Neural progenitor cell (in vitro differentiated cells): ENCODE measurements at regions not wholly inside any gene's neighbourhood (a gene's known extent, or its start where the extent isn't known, plus 50 kb on each side); places are given as distances from the start of the nearest gene placed in this dataset.

Experiments
- DNase-seq: peaks from one replicate; pipeline ENCODE4 v3.0.0-alpha.2; 2016; ENCODE audit warnings: low spot score
- H2AFZ ChIP-seq: fragments of 200-600 bp; sonication (generic); replicated peaks from 2 replicates; pipeline ENCODE4 v1.6.1; 2016; ENCODE audit warnings: antibody characterized with exemption
- H3F3A ChIP-seq: fragments of 200-600 bp; sonication (generic); 2 replicates; pipeline ENCODE4 v1.6.1; 2016; ENCODE audit warnings: antibody characterized with exemption, low read depth
- H3K27ac ChIP-seq: fragments of 200-600 bp; sonication (generic); 2 replicates; pipeline ENCODE4 v1.5.1; 2016; ENCODE audit warnings: mild to moderate bottlenecking
- H3K27me3 ChIP-seq: fragments of 200-600 bp; sonication (generic); 2 replicates; pipeline ENCODE4 v1.6.1; 2016; ENCODE audit warnings: mild to moderate bottlenecking, moderate library complexity
- H3K36me3 ChIP-seq: fragments of 200-600 bp; sonication (generic); 2 replicates; pipeline ENCODE4 v1.5.1; 2016
- H3K4me1 ChIP-seq: fragments of 200-600 bp; sonication (generic); 2 replicates; pipeline ENCODE4 v1.6.1; 2016; ENCODE audit warnings: mixed run types
- H3K4me2 ChIP-seq: fragments of 200-600 bp; sonication (generic); 2 replicates; pipeline ENCODE4 v1.6.1; 2016
- H3K4me3 ChIP-seq: fragments of 200-600 bp; sonication (generic); 2 replicates; pipeline ENCODE4 v1.5.1; 2016
- H3K79me2 ChIP-seq: fragments of 200-600 bp; sonication (generic); 2 replicates; pipeline ENCODE4 v1.6.1; 2016; ENCODE audit warnings: low read depth
- H3K9ac ChIP-seq: fragments of 200-600 bp; sonication (generic); 2 replicates; pipeline ENCODE4 v1.6.1; 2016
- H3K9me3 ChIP-seq: fragments of 200-600 bp; sonication (generic); 2 replicates; pipeline ENCODE4 v1.5.1; 2016; ENCODE audit warnings: low read depth
- H4K20me1 ChIP-seq: fragments of 200-600 bp; sonication (generic); 2 replicates; pipeline ENCODE4 v1.6.1; 2016; ENCODE audit warnings: low read depth
- H3K27ac Mint-ChIP-seq: 3 replicates; pipeline ENCODE4 v1.8.0; 2021; ENCODE audit warnings: mixed read lengths
- H3K27me3 Mint-ChIP-seq: 2 replicates; pipeline ENCODE4 v1.8.0; 2022; ENCODE audit warnings: low read depth, mild to moderate bottlenecking, inconsistent platforms, moderate library complexity, mixed read lengths; ENCODE audit not compliant: insufficient read depth
- H3K36me3 Mint-ChIP-seq: 3 replicates; pipeline ENCODE4 v1.8.0; 2021; ENCODE audit warnings: mixed read lengths
- H3K4me1 Mint-ChIP-seq: 3 replicates; pipeline ENCODE4 v1.8.0; 2021; ENCODE audit warnings: mixed read lengths
- H3K4me3 Mint-ChIP-seq: 3 replicates; pipeline ENCODE4 v1.8.0; 2021; ENCODE audit warnings: mild to moderate bottlenecking, moderate library complexity, mixed read lengths
- H3K9me3 Mint-ChIP-seq: 3 replicates; pipeline ENCODE4 v1.8.0; 2020; ENCODE audit warnings: mixed read lengths
- CTCF ChIP-seq: fragments of 200-600 bp; sonication (generic); IDR thresholded peaks from 2 replicates; pipeline ENCODE4 v1.5.1; 2017; ENCODE audit warnings: antibody characterized with exemption, mild to moderate bottlenecking
- EZH2 ChIP-seq: fragments of 200-600 bp; sonication (generic); IDR thresholded peaks from 2 replicates; pipeline ENCODE4 v1.6.1; 2017; ENCODE audit warnings: antibody characterized with exemption, mild to moderate bottlenecking, moderate library complexity
- EZH2phosphoT487 ChIP-seq: fragments of 200-600 bp; sonication (generic); IDR thresholded peaks from 2 replicates; pipeline ENCODE4 v1.6.1; 2017; ENCODE audit warnings: antibody characterized with exemption

GRCh38 chr11:91173701-91174100 is 950.9 kb upstream of the CHORDC1 start:
- Histone ChIP-seq H3K36me3 (no peaks in the 10 kb centered on the region), H3K9ac (no peak overlapping the region), H3K4me3 (no peak overlapping the region), H3K4me2 (no peak overlapping the region), H2AFZ (no peak overlapping the region), H3K79me2 (no peaks in the 10 kb centered on the region), H3K27me3 (no peaks in the 10 kb centered on the region), H3K4me1 (no peaks in the 10 kb centered on the region), H4K20me1 (no peaks in the 10 kb centered on the region), H3K9me3 (no peaks in the 10 kb centered on the region), H3K27ac (no peak overlapping the region), H3F3A (no peaks in the 10 kb centered on the region)
- no peak for TF ChIP-seq CTCF
- no peak for TF ChIP-seq EZH2phosphoT487
- TF ChIP-seq EZH2, result no peak
- no peaks in the 10 kb centered on the region for H3K27me3 Mint-ChIP-seq
- no peaks in the 10 kb centered on the region for H3K36me3 Mint-ChIP-seq
- H3K4me1 Mint-ChIP-seq, result peaks cover 4% of the 10 kb centered on the region
- H3K9me3 Mint-ChIP-seq, result no peaks in the 10 kb centered on the region
- no peak for DNase-seq
- H3K4me3 Mint-ChIP-seq, result no peak overlapping the region
- H3K27ac Mint-ChIP-seq, result no peak overlapping the region

GRCh38 chr11:91170711-91171110 is 947.9 kb upstream of the CHORDC1 start:
- Mint-ChIP-seq H3K9me3 (no peaks in the 10 kb centered on the region), H3K27me3 (no peaks in the 10 kb centered on the region), H3K27ac (no peak overlapping the region), H3K4me1 (peaks cover 4% of the 10 kb centered on the region), H3K36me3 (no peaks in the 10 kb centered on the region), H3K4me3 (no peak overlapping the region)
- no peak overlapping the region for H3K4me3 ChIP-seq
- H3F3A ChIP-seq, result no peaks in the 10 kb centered on the region
- H3K36me3 ChIP-seq, result no peaks in the 10 kb centered on the region
- H4K20me1 ChIP-seq, result no peaks in the 10 kb centered on the region
- H3K9ac ChIP-seq, result no peak overlapping the region
- DNase-seq, result no peak
- TF ChIP-seq CTCF (no peak), EZH2 (no peak), EZH2phosphoT487 (no peak)
- H3K4me1 ChIP-seq, result no peaks in the 10 kb centered on the region
- H3K27me3 ChIP-seq, result no peaks in the 10 kb centered on the region
- no peak overlapping the region for H2AFZ ChIP-seq
- no peak overlapping the region for H3K27ac ChIP-seq
- H3K9me3 ChIP-seq, result no peaks in the 10 kb centered on the region
- no peak overlapping the region for H3K4me2 ChIP-seq
- H3K79me2 ChIP-seq, result no peaks in the 10 kb centered on the region

- no peaks in the 10 kb centered on the region for H3K4me1 ChIP-seq
- no peak overlapping the region for H2AFZ ChIP-seq
- TF ChIP-seq EZH2phosphoT487, result no peak
- TF ChIP-seq CTCF, result no peak
- no peak for TF ChIP-seq EZH2
- no peaks in the 10 kb centered on the region for H3K27me3 ChIP-seq
- H4K20me1 ChIP-seq, result no peaks in the 10 kb centered on the region
- H3K36me3 Mint-ChIP-seq, result no peaks in the 10 kb centered on the region
- no peaks in the 10 kb centered on the region for H3K4me1 Mint-ChIP-seq
- no peak overlapping the region for H3K27ac Mint-ChIP-seq
- no peak overlapping the region for H3K4me2 ChIP-seq
- peaks cover 2% of the 10 kb centered on the region for H3K27me3 Mint-ChIP-seq
- DNase-seq, result no peak
- no peaks in the 10 kb centered on the region for H3K36me3 ChIP-seq
- no peaks in the 10 kb centered on the region for H3F3A ChIP-seq
- H3K9ac ChIP-seq, result no peak overlapping the region
- no peak overlapping the region for H3K4me3 ChIP-seq
- no peaks in the 10 kb centered on the region for H3K9me3 ChIP-seq
- no peak overlapping the region for H3K4me3 Mint-ChIP-seq
- H3K79me2 ChIP-seq, result no peaks in the 10 kb centered on the region
- H3K27ac ChIP-seq, result no peak overlapping the region
- H3K9me3 Mint-ChIP-seq, result no peaks in the 10 kb centered on the region
These were observed 941.6 kb upstream of the CHORDC1 start for GRCh38 chr11:91164452-91164822.
